HG03039 (cell line): ENCODE measurements at regions not wholly inside any gene's neighbourhood (a gene's known extent, or its start where the extent isn't known, plus 50 kb on each side); places are given as distances from the start of the nearest gene placed in this dataset.
"Not testable (repeated sequence)": the region's sequence is repeated elsewhere in the genome, so short reads cannot be mapped to it uniquely, and the experiment has no call there.

Experiments used
- ATAC-seq: cut with Tn5 transposase; IDR thresholded peaks from one replicate; pipeline ENCODE4 v1.9.1; 2021; ENCODE audit warnings: mild to moderate bottlenecking, moderate library complexity; ENCODE audit not compliant: unreplicated experiment

DNA sequence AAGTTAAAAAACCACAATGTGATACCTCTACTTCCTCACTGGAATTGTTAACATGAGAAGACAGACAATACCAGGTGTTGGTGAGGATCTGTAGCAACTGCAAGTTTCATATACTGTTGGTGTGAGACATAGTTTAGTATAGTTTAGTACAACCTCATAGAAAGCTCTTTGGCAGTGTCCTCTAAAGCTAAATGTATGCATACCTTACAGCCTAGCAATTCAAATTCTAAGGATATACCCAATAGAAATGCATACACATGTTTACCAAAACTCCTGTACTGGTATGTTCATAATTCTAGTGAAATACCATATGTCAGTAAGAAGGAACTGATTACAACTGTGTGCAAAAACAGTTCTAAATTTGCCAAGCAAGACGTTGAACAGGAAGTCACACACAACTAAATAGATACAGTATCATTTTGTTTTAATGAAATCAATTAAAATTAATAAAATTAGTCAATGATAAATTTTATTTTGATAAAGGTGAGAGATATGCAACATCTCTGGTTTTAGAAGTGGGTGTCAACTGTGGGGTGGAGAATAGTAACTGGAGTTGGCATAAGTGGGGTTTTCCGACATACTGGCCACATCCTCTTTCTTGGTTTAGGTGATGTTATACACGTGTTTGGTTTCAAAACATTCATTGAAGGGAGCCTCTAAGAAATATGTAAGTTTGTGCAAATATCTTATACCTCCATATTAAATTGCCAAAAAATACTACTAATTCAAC is 450.7 kb downstream of the PTPRC start:
- ATAC-seq: peak; percentile 84

DNA sequence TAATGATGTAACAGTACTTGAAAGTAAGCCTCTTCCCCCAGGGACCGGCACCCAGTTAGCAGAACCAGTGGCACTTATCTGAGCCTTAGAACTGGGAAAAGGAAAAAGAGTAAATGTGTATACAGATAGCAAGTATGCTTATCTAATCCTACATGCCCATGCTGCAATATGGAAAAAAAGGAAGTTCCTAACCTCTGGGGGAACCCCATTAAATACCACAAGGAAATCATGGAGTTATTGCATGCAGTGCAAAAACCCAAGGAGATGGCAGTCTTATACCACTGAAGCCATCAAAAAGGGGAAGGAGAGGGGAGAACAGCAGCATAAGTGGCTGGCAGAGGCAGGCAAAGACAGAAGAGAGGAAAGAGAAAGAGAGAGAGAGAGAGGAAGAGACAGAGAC is 456.8 kb downstream of the PTPRC start:
- ATAC-seq: not testable (repeated sequence)

DNA sequence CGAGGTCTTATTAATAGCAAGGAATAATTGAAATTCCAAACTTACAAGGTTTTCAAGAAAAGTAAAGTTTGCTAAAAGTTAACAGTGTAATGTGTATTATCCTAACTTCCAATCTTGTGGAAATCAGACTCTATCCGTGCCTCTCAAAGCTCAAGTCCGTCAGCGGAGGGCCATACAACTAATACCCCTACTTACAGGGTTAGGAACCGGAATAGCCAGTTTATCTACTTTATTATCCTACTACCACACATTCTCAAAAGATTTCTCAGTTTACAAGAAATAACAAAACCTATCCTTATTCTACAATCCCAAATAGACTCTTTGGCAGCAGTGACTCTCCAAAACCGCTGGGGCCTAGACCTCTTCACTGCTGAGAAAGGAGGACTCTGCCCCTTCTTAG is 457.8 kb downstream of the PTPRC start:
- ATAC-seq: no peak

GRCh38 chr1:199098468-199098867 is 459.6 kb downstream of the PTPRC start:
- ATAC-seq: no peak

GRCh38 chr1:199101139-199101538 is 462.3 kb downstream of the PTPRC start:
- ATAC-seq: no peak

GRCh38 chr1:199101635-199102034 is 462.8 kb downstream of the PTPRC start:
- ATAC-seq: no peak

GRCh38 chr1:199102239-199102638 is 463.4 kb downstream of the PTPRC start:
- ATAC-seq: no peak

DNA sequence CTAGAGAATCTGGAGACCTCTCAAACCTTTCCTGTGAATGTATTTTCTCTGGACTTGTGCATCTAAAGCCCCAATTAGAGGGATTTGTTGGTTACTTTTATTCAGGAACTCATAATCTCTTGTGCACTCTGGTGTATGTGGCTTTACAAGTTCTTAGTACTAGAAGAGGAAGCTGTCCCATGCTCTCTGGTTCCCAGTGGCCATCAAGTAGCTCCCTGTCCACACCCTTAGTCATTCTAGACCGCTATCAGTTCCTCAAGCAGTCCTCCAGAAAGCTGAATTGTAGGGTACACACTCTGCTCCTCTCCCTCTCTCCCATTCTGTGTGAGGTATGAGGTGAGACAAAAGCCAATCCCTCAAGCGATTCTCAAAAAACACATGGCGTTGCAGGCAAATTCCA is 470.3 kb downstream of the PTPRC start:
- ATAC-seq: no peak

DNA sequence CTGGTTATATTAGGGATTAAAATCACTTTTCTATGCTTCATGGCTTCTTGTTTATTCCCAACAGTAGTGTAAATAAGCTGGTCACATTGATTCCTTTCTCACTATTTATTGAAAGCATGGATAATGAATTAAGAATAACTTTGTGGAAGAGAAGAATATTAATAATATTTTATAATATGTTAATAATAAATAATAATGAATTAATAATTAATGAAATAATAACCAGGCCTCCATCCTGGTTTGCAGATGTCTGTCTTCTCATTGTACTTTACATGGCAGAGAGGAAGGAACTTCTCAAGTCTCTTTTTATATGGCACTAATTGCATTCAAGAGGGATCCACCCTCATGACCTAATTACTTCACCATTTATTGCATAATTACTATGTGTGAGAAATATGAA is 473.5 kb downstream of the PTPRC start:
- ATAC-seq: no peak

DNA sequence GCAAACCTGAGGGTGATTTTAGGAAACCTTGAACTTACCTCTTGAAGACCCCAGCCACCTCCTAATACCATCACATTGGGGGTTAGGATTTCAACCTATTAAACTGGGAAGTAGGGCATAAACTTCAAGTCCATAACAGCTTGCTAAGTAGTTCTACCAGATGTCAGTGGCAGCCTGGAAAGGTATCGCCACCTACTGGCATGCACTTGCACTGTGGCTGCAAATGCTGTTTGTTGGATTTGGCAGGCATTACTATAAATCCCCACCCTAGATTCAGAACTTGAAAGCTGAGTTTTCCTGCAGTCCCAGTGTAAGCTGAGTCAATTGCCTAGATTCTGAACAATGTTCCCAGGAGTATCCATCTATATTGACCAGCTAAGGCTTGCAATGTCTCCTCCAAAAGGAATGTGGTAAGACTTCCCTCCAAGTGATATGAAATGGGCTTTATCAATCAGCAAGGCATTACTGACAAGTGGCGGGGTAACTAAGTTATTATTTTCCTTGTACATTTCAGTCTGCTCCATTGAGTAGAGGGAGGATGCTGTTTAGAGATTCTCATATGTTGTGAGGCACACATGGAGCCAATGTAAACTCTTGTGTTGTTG is 474.5 kb downstream of the PTPRC start:
- no peak for ATAC-seq

DNA sequence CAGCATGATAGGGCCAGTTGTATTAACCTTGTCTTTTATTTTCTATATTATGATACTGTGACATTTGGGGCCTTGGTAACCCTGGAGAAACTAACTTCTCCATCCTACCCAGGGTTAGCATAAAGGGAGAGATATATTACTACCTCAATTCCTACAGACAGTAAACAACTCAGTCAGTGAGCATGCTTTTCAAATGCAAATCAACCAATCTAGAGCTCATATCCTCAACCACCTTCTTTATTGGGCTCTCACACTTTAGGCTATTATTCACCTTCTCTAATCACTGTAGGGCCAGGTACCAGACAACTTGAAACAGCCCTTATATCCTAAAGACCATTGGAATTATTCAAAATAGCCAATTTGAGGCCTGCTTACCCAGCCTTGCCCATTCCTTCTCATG is 477.6 kb downstream of the PTPRC start:
- ATAC-seq: no peak

DNA sequence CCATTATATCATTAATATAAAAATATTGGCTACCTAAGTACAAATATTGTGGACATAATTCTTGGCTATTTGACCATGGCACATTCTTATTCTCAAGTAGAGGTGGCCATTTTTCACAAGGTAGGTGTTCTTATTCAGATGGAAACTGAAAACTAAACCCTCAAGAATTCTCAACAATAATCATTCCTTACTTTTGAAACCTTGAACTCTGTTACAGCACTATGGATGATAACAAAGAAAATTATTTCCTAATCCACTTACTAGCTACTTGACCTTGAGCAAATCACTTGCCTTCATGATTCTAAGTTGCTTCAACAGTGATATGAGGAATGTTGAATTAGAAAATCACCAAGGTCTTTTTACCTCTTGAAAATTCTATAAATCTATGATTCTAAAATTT is 482.2 kb downstream of the PTPRC start:
- ATAC-seq: no peak

- no peak for ATAC-seq
Measured at GRCh38 chr1:199122085-199122484, 483.2 kb downstream of the PTPRC start.

DNA sequence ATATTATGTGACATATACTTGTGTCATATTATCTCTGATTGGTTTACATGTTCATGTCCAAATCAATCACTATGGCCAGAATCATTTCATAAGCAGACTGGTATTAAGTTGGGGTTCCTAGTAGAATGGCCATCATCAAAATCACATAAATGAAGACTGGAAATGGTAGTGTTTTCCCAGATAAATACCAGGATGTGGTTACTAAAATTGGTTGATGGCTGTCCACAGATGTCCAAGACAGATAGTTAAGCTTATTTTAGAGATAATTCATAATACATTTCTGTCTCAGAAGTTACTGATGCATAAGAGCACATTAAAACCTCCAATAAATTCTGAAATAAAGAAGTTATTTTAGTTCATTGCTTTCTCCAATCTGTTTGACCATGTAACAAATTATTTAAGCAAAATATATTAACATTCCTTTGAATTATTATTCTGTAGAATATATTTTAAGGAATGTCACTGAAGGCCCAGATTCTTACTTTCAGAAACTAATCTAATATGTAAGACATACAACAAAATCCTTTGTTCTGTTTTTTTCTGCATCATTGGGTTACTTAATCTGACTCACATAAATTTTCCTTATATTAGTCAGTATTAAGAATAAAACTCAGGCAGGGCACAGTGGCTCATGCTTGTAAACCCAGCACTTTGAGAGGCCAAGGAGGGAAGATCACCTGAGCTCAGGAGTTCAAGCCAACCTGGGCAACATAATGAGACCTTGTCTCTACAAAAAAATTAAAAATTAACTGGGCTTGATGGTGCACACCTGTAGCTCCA is 483.9 kb downstream of the PTPRC start:
- no peak for ATAC-seq

GRCh38 chr1:199123615-199124014 is 484.8 kb downstream of the PTPRC start:
- ATAC-seq: no peak

GRCh38 chr1:199124351-199124750 is 485.5 kb downstream of the PTPRC start:
- ATAC-seq: no peak

GRCh38 chr1:199129247-199129646 is 490.4 kb downstream of the PTPRC start:
- no peak for ATAC-seq

- ATAC-seq: no peak
Measured at GRCh38 chr1:199132006-199132405, 493.2 kb downstream of the PTPRC start.

DNA sequence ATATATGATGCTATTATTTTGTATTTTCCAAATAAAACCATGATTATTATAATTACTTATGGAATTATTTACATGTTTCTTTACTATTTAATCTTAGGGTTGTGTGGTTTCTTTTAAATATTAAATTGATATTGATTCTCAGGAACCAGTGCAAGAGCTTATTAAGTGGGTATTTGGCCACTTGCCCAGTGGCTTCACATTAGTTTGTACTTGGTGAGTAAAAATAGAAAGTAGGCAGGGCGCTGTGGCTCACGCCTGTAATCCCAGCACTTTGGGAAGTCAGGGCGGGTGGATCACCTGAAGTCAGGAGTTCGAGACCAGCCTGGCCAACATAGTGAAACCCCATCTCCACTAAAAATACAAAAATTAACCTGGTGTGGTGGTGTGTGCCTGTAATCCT is 497.1 kb downstream of the PTPRC start:
- no peak for ATAC-seq

DNA sequence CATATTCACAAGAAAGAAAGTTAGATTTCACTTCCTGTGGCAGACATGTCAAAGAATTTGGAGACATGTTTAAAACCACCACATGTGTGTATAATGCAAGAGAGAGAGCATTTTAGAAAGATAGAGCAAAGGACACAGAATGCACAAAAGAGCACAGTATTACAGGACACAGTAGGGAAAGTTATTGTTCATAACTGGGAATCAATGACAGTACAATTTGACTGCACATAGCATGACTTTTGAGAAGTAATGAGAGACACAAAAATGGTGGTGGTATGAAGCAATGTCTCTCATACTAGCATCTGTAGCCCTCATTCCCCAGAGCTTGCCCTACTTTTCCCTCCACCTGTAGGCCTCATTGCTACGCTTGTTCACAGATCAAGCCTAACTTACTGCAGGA is 499.2 kb downstream of the PTPRC start:
- ATAC-seq: no peak

GRCh38 chr1:199149591-199149990 is 510.8 kb downstream of the PTPRC start:
- no peak for ATAC-seq

DNA sequence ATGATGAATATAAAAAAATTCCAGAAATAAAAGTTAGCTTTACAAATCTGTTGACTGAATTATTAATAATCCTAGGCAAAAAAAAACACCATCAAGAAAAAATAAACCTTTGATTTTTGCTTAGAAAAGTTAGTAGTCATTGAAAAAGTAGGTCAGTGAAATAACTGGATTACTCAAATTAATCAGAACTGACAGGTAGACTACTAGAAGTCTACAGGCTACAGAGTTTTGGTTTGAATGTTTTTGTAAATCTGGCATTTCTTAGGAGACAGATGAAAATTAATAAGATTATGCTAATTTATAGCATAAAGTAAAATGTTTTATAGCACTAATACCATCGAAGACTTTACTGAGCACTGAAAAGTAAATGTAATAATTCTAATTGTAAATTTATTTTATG is 511.9 kb downstream of the PTPRC start:
- no peak for ATAC-seq
